HL-60 (cell line): ENCODE measurements at regions not wholly inside any gene's neighbourhood (a gene's known extent, or its start where the extent isn't known, plus 50 kb on each side); places are given as distances from the start of the nearest gene placed in this dataset.

Experiments used
- DNase-seq, 2 experiments: peaks; one replicate each; pipeline ENCODE4 v3.0.0-alpha.2; 2010 to 2020; ENCODE audit warnings: low read depth in 1 of 2, low spot score in 1 of 2
- H3K27ac ChIP-seq: fragments of 250-450 bp; sonication (Bioruptor Pico); replicated peaks from 2 replicates; pipeline ENCODE4 v1.5.1; 2020; ENCODE audit warnings: mild to moderate bottlenecking, moderate library complexity
- H3K27me3 ChIP-seq: fragments of 250-450 bp; sonication (Bioruptor Pico); 2 replicates; pipeline ENCODE4 v1.5.1; 2021; ENCODE audit warnings: mild to moderate bottlenecking, moderate library complexity; ENCODE audit not compliant: insufficient read depth, poor library complexity, severe bottlenecking
- H3K4me3 ChIP-seq: replicated peaks from 2 replicates; pipeline ENCODE4 v1.5.1; 2011; ENCODE audit warnings: mild to moderate bottlenecking, control low read depth, low read length; ENCODE audit not compliant: insufficient read depth
- CTCF ChIP-seq: IDR thresholded peaks from one replicate; pipeline ENCODE4 v1.5.1; 2011; ENCODE audit warnings: low read length, control low read depth, inconsistent platforms; ENCODE audit not compliant: insufficient read depth
- GABPA ChIP-seq: IDR thresholded peaks from 2 replicates; pipeline ENCODE4 v1.6.1; 2012; ENCODE audit warnings: low read depth
- POLR2AphosphoS5 ChIP-seq: IDR thresholded peaks from 2 replicates; pipeline ENCODE4 v1.6.1; 2012; ENCODE audit warnings: low read depth
- REST ChIP-seq: IDR thresholded peaks from 2 replicates; pipeline ENCODE4 v1.6.1; 2012; ENCODE audit warnings: low read depth; ENCODE audit not compliant: insufficient replicate concordance
- SPI1 ChIP-seq: IDR thresholded peaks from 2 replicates; pipeline ENCODE4 v1.6.1; 2012; ENCODE audit warnings: low read depth, mild to moderate bottlenecking, borderline replicate concordance

- Histone ChIP-seq H3K27ac (no peak overlapping the region), H3K27me3 (no peaks in the 10 kb centered on the region), H3K4me3 (no peak overlapping the region)
- no peak for DNase-seq
- TF ChIP-seq REST, result no peak
- TF ChIP-seq CTCF, result no peak
- no peak for TF ChIP-seq POLR2AphosphoS5
- no peak for TF ChIP-seq GABPA
- TF ChIP-seq SPI1, result no peak
Observed at GRCh38 chr5:116806836-116807235, 232.2 kb upstream of the SEMA6A start.

- Histone ChIP-seq H3K27ac (no peak overlapping the region), H3K27me3 (no peaks in the 10 kb centered on the region), H3K4me3 (no peak overlapping the region)
- TF ChIP-seq POLR2AphosphoS5 (no peak), GABPA (no peak), SPI1 (no peak), CTCF (no peak), REST (no peak)
- DNase-seq, result no peak
Observed at GRCh38 chr5:116799401-116799800, 224.8 kb upstream of the SEMA6A start.

- H3K4me3 ChIP-seq, result no peak overlapping the region
- no peak for DNase-seq
- TF ChIP-seq REST (no peak), SPI1 (no peak), POLR2AphosphoS5 (no peak), CTCF (no peak), GABPA (no peak)
- no peak overlapping the region for H3K27ac ChIP-seq
- H3K27me3 ChIP-seq, result no peaks in the 10 kb centered on the region
Observed at GRCh38 chr5:116795189-116795588, 220.6 kb upstream of the SEMA6A start.
